ENCODE measurements at regions not wholly inside any gene's neighbourhood (a gene's known extent, or its start where the extent isn't known, plus 50 kb on each side); places are given as distances from the start of the nearest gene placed in this dataset.
"Not testable (repeated sequence)": the region's sequence is repeated elsewhere in the genome, so short reads cannot be mapped to it uniquely, and the experiment has no call there.

DNA sequence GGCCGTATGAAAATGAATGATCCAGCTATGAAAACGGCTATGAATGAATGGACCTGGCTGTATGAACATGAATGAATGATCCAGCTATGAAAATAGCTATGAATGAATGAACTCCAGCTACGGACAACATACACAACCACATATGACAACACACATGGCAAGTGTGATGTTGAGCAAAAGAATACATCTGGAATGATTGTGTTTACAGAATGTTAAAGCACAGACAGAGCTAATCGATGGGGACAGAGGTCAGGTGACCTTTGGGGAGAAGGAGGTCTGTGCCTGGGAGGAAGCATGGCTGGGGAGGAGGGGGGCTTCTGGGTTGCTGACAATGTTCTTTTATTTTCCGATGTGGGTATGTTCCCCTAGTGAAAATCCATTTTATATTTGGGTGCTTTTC, 174.0 kb upstream of the WSCD1 start:
- no peak for DNase-seq (ENCODE audit: low read depth in 4 of 4, low spot score in 3 of 4)

GRCh38 chr17:5897275-5897911, 172.8 kb upstream of the WSCD1 start:
- DNase-seq (ENCODE audit: low read depth in 4 of 4, low spot score in 3 of 4): no peak

- not testable (repeated sequence) for DNase-seq (ENCODE audit: low read depth in 4 of 4, low spot score in 3 of 4)
Observed at GRCh38 chr17:5897981-5898380, 172.2 kb upstream of the WSCD1 start.

DNA sequence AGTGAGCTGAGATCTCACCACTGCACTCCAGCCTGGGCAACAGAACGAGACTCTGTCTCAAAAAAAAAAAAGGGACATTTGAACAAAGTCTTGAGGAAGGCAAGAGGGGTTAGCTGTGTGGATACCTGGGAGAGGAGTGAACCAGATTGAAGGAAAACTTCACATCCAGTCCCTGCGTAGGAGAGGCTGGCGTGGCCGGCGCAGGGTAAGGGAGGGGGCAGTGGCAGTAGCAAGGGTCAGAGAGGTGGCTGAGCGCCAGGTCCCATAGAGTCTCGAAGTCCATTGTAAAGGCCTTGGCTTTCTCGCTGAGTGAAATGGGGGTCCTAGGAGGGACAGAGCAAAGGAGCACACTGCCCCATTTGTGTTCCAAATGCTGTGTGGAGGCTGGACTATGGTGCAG, 171.8 kb upstream of the WSCD1 start:
- DNase-seq (ENCODE audit: low read depth in 4 of 4, low spot score in 3 of 4): no peak

- DNase-seq (ENCODE audit: low read depth in 4 of 4, low spot score in 3 of 4): no peak
Observed at GRCh38 chr17:5899496-5900195, 170.5 kb upstream of the WSCD1 start.

- no peak for DNase-seq (ENCODE audit: low read depth in 4 of 4, low spot score in 3 of 4)
Observed at GRCh38 chr17:5901731-5902130, 168.4 kb upstream of the WSCD1 start.

- peak in 1 of 4 donors; percentile 27 for DNase-seq (ENCODE audit: low read depth in 4 of 4, low spot score in 3 of 4)
Observed at GRCh38 chr17:5902181-5903140, 167.7 kb upstream of the WSCD1 start.

DNA sequence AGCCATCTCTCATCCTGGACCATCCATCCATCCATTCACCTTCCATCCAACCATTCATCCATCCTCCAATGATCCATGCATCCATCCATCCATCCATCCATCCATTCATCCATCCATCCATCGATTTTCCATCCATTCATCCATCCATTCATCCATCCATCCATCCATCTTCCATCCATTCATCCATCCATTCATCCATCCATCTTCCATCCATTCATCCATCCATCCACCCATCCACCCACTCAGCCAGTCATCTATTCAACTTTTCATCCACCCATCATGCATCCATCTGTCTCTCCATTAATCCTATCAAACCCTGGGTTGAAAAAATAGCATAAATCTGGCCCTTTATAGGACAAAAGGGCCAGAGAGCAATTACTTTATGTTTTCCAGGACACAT, 158.3 kb upstream of the WSCD1 start:
- DNase-seq (ENCODE audit: low read depth in 4 of 4, low spot score in 3 of 4): no peak

DNA sequence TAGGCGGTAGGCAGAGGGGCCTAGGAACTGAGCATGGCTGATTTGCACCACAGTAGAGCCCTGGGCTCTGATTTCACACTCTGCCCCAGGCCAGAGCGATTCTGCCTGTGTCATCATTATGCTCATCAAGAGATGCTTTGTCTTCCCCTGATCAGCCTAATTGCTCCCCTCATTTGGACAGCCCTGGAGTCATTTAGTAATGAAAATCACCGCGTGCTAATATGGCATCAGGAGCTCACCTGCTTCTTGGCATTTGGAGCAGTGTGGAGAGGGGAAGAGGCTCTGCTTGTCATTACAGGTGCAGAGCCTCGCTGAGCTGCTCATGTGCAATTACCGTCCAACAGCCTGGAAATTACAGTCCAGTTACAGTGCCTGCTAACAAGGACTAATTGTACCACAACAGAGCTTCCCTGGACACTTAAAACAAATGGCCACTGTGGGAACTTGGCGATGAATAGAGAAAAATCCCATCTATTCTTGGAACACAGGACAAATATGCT, 157.1 kb upstream of the WSCD1 start:
- no peak for DNase-seq (ENCODE audit: low read depth in 4 of 4, low spot score in 3 of 4)

GRCh38 chr17:5913641-5914040, 156.5 kb upstream of the WSCD1 start:
- no peak for DNase-seq (ENCODE audit: low read depth in 4 of 4, low spot score in 3 of 4)

DNA sequence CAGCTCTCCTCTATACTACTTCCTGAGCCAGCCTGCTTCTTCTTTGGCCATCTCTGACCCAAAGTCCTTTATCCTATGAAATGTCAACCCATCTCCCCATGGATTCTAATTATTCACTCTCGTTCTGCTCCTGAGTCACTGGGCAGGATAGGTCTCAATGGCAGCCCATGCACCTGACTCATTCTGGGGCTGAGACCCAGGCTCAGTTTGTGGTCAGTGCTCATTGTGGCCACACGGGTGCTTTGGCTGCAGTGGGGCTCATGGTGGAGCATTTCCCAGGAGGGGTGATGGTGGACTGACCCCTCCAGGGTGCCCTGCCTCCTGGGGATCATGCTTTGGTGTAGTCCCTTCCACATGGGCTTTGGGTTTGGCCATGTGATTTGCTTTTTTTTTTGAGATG, 154.8 kb upstream of the WSCD1 start:
- DNase-seq (ENCODE audit: low read depth in 4 of 4, low spot score in 3 of 4): no peak

DNA sequence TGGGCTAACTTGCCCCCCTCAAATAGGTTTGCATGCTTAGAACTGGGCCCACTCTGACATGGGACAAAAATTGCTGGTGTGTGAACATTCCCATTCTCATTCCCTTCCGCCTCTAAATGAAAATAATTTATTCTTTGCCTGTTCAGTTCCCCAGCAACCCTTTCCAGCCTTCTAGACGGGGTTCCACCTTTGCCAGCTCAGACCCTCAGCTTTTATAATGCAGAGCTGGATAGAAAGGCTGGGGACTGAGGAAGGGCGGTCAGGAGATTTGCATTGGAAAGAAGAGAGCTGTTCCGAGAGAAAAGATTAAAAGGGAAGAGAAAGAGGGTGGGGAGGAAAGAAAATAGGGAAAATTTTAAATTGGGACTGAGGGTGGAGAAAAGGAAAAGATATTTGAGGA, 151.1 kb upstream of the WSCD1 start:
- DNase-seq (ENCODE audit: low read depth in 4 of 4, low spot score in 3 of 4): no peak

DNA sequence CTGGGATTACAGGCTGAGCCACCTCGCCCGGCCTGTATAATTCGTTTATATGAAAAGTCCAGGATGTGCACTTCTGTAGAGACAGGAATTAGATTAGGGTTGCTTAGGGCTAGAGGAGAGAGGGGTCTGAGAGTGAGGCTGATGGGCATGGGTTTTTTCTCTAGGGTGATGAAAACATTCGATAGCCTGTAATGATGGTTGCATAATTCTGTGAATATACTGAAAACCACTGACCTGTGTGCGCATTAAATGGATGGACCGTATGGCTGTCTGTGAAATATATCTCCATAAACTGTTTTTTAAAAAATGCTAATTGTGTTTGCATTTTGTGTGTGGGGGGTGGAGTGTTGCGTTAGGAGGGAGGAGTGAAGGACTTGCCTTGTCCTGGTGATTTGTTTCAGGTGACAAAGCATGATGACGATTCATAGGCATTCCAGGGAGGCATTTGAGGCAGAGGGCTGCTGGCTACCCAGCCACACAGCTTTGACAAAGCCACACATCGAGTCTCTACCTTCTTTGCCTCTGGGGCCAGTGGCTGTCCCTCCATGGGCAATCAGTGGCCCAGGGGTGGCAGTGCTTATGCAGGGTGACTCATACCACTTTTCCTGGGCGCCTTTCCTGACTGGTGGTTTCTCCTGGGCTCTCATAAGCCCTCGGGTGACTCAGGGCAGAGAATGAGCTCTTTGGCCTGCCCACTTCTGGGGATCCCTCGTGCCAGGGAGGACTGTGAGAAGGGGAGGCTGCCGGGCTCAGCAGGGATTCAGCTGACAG, 148.5 kb upstream of the WSCD1 start:
- no peak for DNase-seq (ENCODE audit: low read depth in 4 of 4, low spot score in 3 of 4)

GRCh38 chr17:5922476-5922875, 147.7 kb upstream of the WSCD1 start:
- DNase-seq (ENCODE audit: low read depth in 4 of 4, low spot score in 3 of 4): no peak

DNA sequence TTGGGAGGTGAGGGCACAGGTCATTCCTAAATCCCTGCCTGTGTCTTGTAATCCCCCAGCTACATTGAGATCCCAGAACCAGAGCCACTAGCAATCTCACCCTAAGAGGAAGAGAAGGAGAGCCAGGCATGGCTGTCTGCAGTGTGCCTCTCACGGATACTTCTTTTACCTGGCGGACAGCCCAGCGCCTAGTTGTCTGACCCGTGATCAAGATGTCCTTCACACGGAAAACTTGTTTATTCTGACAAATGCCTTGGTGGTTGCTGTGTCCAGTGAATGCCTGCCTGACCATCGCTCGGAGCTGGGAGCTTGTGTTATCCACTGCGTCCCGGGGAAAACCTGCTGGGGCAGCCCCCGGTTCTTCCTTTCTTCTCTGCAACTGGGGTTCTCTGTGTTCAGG, 140.5 kb upstream of the WSCD1 start:
- no peak for DNase-seq (ENCODE audit: low read depth in 4 of 4, low spot score in 3 of 4)

DNA sequence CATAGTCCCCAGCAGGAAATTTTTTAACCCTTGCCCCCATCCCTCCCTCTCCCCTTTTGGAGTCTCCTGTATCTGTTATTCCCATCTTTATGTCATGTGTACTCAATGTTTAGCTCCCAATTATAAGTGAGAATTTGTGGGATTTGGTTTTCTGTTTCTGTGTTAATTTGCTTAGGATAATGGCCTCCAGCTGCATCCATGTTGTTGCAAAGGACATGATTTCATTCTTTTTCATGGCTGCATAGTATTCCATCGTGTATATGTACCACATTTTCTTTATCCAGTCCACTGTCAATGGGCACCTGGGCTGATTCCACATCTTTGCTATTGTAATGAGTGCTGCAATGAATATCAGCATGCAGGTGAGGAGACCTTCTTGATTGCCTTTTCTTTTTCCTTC, 139.6 kb upstream of the WSCD1 start:
- not testable (repeated sequence) for DNase-seq (ENCODE audit: low read depth in 4 of 4, low spot score in 3 of 4)

- DNase-seq (ENCODE audit: low read depth in 4 of 4, low spot score in 3 of 4): peak in 2 of 4 donors; percentile 29 to 53
Observed at GRCh38 chr17:5931616-5932015, 138.6 kb upstream of the WSCD1 start.

DNA sequence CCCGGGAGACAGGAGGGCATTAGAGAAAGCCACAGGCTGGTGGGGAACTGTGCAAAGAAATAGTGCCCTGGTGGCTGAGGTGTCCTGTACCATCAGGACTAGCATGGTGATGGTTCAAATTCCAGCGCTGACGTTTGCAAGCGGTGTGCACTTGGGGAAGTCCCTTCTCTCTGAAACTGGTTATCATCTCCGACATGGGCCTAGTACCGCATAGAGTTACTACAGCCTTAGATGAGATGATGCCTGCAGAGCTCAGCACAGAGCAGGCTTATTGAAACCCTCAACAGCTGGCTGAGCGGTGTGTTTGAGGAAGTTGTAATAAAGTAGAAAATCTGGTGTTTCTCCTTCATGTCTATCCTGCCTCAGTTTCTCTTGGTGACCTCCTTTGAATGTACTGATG, 136.7 kb upstream of the WSCD1 start:
- DNase-seq (ENCODE audit: low read depth in 4 of 4, low spot score in 3 of 4): no peak

GRCh38 chr17:5941258-5941657, 128.9 kb upstream of the WSCD1 start:
- no peak for DNase-seq (ENCODE audit: low read depth in 4 of 4, low spot score in 3 of 4)

GRCh38 chr17:5942687-5943086, 127.5 kb upstream of the WSCD1 start:
- DNase-seq (ENCODE audit: low read depth in 4 of 4, low spot score in 3 of 4): no peak

GRCh38 chr17:5943232-5943631, 126.9 kb upstream of the WSCD1 start:
- DNase-seq (ENCODE audit: low read depth in 4 of 4, low spot score in 3 of 4): no peak
